ENCODE measurements at regions not wholly inside any gene's neighbourhood (a gene's known extent, or its start where the extent isn't known, plus 50 kb on each side); places are given as distances from the start of the nearest gene placed in this dataset.
"Not testable (repeated sequence)": the region's sequence is repeated elsewhere in the genome, so short reads cannot be mapped to it uniquely, and the experiment has no call there.

DNA sequence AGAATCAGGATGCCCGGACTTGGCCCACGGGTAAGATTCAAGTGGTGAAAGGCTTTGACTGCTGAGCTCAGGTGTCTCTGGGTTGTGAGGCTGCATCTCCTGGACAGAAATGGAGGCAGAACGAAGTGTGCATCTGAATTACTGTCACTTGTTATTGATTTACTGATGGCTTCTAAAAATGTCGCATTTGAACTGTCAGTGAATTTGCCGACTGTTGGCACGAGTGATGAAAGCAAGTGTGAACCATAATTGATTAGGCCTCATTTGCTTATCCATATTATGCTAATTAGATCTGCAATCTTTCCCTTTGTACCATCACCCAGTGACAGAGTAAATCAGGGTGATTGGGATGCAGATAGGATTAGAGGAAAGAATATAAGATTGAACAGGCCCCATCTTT lies 252.4 kb downstream of the NUF2 start:
- no peak for DNase-seq

- no peak for DNase-seq
Measured at GRCh38 chr1:163580926-163581325, 259.2 kb downstream of the NUF2 start.

GRCh38 chr1:163583661-163584181 lies 262.0 kb downstream of the NUF2 start:
- DNase-seq: no peak

DNA sequence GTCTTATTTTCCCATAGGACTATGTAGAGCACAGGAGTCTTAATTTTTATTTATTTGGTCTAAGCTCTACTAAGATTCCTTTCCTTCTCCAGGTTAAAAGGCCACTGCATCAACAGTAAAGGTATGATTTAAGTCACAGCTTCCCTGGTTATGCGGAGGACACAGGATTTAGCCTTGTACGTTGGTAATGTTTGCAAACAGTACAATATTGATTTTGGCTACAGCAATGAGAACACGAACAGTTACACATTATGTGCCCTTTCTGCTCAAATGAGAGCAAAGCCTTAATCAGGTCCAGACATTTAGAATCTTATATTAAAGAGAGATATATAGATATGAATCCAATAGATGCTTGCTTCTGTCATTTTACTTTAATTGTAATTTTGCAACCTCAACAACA lies 264.0 kb downstream of the NUF2 start:
- DNase-seq: no peak

DNA sequence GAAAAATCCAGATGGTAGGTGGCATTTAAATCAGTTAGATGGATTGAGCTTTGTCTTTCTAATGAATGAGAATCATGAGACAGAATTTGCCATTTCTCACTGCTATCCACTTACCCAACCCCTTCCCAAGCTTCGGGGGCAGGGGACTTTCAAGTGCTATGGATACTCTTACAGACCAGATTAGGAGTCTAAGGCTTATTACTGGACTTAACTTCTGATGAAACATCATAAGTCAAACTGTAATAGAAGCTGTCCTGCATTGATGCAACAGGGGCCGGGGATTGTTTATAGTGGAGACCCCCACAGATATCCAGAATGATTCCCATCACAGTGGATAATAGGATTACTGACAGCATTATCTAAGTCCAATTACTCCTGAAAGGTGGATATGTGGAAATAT lies 267.0 kb downstream of the NUF2 start:
- no peak for DNase-seq

DNA sequence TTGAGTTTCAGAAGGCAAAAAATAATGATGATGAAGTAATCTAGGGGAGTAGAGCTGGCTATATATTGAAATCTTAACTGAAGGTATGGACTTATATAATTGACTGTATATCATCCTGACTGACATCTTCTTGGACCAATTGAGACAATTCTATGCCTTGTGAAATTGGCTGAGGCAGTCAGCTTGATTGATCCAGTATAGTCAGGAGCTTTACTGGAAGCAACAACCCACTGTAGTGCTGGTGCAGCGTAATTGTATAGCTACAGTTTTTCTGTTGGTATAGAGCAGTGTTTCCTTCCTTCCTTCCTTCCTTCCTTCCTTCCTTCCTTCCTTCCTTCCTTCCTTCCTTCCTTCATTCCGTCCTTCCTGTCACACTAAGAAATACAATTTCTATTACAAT lies 268.0 kb downstream of the NUF2 start:
- no peak for DNase-seq

DNA sequence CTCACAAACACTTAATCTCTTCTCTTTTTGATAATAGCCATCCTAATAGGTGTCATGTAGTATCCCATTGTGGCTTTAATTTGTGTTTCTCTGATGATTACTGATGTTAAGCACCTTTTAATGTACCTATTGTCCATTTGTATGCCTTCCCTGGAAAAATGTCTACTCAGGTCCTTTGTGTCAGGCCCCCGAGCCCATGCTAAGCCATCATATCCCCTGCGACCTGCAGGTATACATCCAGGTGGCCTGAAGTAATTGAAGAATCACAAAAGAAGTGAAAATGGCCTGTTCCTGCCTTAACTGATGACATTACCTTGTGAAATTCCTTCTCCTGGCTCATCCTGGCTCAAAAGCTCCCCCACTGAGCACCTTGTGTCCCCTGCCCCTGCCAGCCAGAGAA lies 269.4 kb downstream of the NUF2 start:
- DNase-seq: not testable (repeated sequence)

DNA sequence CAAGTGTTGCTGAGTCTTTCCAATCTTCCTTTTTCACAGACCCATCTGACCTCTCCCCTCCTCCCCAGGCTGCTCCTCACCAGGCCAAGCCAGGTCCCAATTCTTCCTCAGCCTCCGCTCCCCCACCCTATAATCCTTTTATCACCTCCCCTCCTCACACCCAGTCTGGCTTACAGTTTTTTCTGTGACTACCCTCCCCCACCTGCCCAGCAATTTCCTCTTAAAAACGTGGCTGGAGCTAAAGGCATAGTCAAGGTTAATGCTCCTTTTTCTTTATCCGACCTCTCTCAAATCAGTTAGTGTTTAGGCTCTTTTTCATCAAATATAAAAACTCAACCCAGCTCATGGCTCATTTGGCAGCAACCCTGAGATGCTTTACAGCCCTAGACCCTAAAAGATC lies 270.9 kb downstream of the NUF2 start:
- not testable (repeated sequence) for DNase-seq

GRCh38 chr1:163596106-163596505 lies 274.4 kb downstream of the NUF2 start:
- not testable (repeated sequence) for DNase-seq

DNA sequence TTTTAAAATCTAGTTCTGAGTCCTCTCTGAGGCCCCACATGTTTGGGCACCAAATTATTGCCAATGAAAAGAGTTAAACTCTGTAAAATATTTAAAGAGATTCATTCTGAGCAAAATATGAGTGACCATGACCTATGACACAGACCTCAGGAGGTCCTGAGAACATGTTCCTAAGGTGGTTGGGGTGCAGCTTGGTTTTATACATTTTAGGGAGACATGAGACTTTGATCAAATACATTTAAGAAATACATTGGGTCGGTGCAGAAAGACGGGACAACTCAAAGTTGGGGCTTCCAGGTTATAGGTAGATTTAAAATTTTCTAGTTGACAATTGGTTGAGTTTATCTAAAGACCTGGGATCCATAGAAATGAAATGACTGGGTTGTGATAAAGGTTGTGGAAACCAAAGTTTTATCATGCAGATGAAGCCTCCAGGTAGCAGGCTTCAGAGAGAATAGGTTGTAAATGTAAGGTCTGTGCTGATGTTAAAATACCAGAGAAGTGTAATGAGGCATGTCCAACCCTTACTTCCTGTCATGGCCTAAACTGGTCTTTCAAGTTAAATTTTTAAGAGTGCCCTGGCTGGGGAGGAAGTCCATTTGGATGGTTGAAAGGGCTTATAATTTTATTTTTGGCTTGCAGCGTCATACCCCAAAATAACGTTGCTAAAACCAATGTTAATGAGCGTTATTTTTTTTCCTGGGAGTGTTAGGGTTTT lies 274.9 kb downstream of the NUF2 start:
- DNase-seq: no peak

- no peak for DNase-seq
Measured at GRCh38 chr1:163604321-163604720, 282.6 kb downstream of the NUF2 start.

DNA sequence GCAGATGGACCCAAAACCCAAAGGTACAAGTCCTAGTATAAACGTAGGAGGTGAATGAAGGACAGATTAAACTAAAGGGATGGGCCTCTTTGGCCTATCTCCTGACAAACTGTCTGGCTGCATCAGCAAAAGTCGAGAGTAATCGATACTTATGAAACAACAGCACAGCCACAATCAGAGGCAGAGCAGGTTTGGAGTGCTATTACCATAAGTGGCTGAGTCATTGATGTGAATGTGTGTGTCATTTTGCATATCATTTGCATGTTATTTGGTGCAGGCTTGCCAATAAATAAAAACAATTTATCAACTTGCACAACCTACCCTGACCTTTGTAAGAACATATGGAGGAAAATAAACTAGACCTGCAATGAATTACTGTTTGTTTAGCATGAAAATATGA lies 283.1 kb downstream of the NUF2 start:
- no peak for DNase-seq

DNA sequence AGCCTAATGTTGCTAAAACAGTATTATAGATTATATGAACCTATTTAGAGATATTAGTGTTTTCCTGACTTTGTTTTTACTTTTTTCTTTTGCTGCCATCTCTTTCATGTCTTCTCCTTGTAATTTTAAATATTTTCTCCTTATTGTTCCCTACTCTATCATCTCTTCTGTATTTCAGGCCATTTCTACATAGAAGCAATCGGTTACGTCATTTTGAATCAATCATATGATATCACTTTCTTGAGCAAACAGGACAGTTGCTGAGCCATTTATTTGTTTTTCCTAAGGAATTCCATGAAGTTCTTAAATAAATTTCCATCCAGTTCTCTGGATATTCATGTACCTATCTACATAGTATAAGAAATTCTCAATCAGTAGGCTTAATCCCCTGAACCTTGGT lies 287.2 kb downstream of the NUF2 start:
- no peak for DNase-seq

GRCh38 chr1:163609858-163610257 lies 288.1 kb downstream of the NUF2 start:
- no peak for DNase-seq

- DNase-seq: no peak
Measured at GRCh38 chr1:163610486-163610885, 288.7 kb downstream of the NUF2 start.

DNA sequence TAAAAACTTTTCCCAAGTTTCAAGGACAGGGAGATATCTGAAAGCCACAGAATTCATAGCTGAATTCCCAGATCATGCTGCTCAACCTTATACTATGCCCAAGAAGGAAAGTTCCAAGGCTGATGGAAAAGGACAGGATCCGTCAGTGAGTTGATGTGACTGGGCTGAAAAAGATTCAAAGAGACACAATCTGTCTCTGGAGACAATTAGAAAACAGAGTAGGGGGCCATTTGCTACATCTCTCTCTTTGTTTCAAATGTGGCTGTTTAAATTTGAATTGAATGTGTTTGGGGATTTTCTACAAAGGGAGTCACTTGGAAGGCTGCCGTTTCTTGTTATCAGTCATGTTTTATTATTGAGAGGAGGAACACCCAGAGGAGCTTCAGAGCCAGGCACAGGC lies 292.6 kb downstream of the NUF2 start:
- DNase-seq: no peak

GRCh38 chr1:163628034-163628773 lies 306.4 kb downstream of the NUF2 start:
- DNase-seq: no peak

DNA sequence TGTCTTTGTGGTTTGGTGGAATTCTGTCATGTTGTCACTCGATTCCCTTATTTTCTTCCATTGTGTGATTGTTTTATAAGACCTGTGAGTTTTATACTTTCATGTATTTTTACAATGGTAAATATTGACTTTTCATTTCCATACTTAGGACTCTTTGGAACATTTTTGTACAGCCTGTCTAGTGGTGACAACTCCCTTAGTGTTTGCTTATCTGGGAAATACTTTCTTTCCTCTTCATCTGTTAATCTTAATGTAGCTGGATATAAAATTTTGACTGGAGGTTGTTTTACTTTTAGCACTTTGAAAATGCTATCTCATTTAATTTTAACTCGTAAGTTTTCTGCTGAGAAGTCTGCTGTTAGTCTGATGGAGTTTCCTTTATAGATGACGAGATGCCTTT lies 310.5 kb downstream of the NUF2 start:
- no peak for DNase-seq

- no peak for DNase-seq
Measured at GRCh38 chr1:163633366-163633765, 311.6 kb downstream of the NUF2 start.

GRCh38 chr1:163645676-163646075 lies 323.9 kb downstream of the NUF2 start:
- DNase-seq: not testable (repeated sequence)

- DNase-seq: no peak
Measured at GRCh38 chr1:163650624-163651023, 328.9 kb downstream of the NUF2 start.

- DNase-seq: no peak
Measured at GRCh38 chr1:163652441-163652840, 330.7 kb downstream of the NUF2 start.

GRCh38 chr1:163655565-163655964 lies 333.8 kb downstream of the NUF2 start:
- DNase-seq: no peak

Data from muscle of arm (tissue), 1 donor.